ENCODE measurements at regions not wholly inside any gene's neighbourhood (a gene's known extent, or its start where the extent isn't known, plus 50 kb on each side); places are given as distances from the start of the nearest gene placed in this dataset.
"Not testable (repeated sequence)": the region's sequence is repeated elsewhere in the genome, so short reads cannot be mapped to it uniquely, and the experiment has no call there.

DNA sequence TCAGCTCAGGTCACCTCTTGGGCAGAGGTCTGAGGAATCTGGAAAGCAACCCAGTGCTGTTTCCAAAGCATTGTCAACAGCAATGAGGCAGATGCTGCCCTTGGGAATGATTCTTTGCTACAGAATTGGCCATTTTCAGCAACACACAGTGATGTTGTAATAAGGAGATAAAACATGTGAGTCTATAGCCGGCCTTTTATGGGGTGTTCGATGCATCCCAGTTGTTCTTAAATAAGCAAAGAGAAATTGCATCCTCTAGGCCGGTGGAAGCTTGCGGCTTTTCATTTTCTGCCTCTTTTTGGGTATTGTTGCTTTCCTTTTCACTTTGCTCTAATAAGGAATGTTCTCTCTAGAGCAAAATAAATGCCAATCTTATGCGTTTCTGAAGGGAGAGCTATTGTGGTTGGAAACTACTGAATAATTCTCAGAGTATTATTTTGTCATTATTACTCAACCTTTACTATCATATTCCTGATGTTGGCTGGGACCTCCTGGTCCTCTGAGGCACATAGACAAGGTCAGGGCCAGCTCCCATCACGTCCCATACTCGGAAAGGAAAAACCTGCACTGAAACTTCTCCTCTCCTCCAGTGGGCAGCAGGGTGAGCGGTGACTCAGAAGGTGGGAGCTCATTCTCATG is 214.2 kb downstream of the CDH26 start:
- DNase-seq = no peak

GRCh38 chr20:60177080-60177479 is 218.9 kb downstream of the CDH26 start:
- no peak for DNase-seq

GRCh38 chr20:60180986-60181385 is 222.8 kb downstream of the CDH26 start:
- no peak for DNase-seq

DNA sequence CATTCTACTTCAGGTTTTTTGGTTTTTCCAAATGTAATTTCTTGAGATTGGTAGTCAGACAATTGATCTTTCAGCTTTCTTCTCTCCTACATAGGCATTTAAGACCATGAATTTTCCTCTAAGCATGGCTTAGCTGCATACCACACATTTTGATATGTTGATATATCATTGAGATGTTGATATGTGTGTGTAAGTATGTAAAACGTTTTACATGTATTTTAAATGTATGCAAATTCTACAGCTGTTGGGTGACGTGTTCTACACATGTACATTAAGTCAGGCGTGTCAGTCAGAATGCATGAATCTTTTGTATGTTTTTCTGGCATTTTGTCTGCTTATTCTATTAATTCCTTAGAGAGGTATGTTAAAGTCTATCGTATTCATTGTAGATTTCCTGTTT is 228.2 kb downstream of the CDH26 start:
- DNase-seq = no peak

- no peak for DNase-seq
These were observed 229.5 kb downstream of the CDH26 start for GRCh38 chr20:60187683-60188082.

DNA sequence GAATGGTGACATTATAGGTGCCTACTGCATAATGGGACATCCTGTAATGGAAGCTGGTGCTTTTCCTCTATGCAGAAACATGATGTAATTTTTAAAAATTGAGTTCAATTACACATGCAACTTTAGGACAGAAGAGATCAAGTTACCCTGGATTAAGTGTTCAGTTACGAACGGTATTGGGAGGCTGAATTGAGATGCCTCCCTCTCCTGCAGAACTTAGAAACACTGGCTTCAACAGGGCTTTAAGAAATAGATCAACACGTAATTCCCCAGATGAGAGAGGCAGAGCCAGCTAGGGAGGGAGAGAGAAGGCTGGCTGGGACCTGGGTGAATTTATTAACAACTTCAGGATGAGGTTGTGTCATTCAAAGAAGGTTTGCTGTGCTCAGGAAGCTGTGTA is 232.8 kb downstream of the CDH26 start:
- DNase-seq = no peak

- DNase-seq = no peak
These were observed 234.1 kb downstream of the CDH26 start for GRCh38 chr20:60192326-60192725.

DNA sequence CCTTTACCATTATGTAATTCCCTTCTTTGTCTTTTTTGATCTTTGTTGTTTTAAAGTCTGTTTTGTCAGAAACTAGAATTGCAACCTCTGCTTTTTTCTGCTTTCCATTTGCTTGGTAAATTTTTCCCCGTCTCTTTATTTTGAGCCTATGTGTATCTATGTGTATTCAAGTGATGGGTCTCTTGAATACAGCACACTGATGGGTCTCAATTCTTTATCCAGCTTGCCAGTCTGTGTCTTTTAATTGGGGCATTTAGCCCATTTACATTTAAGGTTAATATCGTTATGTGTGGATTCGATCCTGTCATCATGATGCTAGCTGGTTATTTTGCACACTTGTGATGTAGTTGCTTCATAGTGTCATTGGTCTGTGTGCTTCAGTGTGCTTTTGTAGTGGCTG is 240.9 kb downstream of the CDH26 start:
- not testable (repeated sequence) for DNase-seq

GRCh38 chr20:60199866-60200265 is 241.6 kb downstream of the CDH26 start:
- no peak for DNase-seq

- no peak for DNase-seq
These were observed 242.2 kb downstream of the CDH26 start for GRCh38 chr20:60200305-60200918.

DNA sequence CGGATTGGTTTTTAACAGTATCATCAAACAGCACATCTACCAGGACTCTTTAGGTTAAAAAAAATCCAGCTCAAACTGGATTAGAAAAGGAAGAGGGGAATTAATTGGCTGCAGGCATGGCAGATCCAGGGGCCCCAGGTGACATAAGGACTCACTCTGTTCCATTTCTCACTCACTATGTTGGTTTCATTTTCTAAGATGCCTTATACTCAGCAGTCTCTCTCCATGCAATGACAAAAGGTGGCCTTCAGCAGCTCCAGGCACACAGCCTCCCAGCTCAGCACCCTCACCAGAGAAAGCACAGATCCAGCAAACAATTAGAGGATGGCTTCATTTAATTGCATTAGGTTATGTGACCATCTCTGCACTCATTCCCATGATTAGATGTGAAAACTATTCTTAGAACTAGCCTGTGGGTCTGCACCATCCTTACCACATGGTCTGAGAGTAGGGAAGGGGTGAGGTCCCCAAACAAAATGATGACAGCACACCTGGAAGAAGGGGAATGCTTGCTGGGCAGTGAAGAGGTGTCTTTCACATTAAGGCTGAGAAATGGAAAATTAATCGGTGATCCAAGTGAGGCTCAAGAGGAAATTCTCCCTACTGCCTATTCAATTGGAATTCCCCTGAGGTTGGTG is 243.1 kb downstream of the CDH26 start:
- DNase-seq = no peak

GRCh38 chr20:60202046-60202445 is 243.8 kb downstream of the CDH26 start:
- DNase-seq = no peak

- DNase-seq = no peak
These were observed 245.2 kb downstream of the CDH26 start for GRCh38 chr20:60203451-60203850.

- no peak for DNase-seq
These were observed 246.4 kb downstream of the CDH26 start for GRCh38 chr20:60204601-60205000.

DNA sequence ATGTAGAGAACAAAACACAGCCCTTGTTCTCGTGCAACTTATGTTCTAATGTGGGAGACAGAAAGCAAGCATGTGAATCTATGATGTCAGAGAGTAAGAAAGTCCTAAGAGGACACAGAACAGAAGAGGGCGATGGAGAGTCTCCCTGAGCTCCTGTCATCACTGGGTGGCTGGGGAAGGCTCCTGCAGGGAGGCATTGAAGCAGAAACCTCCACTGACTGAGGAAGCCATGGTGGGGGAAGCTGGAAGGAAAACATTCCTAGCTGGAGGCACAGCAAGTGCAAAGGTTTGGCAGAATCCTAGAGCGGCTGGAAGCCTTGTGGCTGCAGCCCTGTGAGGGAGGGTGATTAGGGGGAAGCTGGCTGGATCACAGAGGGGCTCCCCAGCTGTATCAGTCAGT is 248.0 kb downstream of the CDH26 start:
- DNase-seq = no peak

DNA sequence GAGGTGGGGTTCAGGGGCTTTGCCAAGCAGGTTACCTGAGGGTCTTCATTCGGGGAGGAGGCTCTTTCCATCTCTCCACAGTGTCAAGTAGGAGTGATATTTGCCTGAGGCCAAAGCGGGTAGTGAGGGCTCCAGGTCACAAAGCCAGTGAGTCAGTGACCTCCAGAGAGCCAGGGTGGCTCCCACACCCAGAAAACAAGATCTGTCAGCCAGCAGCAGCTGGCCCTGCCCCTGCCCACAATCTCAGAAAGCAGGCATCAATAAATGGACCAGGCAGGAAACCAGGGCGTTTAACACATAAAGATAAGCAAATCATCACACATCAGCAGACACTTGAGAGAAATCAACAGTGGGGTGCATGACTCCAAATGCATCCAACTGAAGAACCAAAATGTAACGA is 250.8 kb downstream of the CDH26 start:
- no peak for DNase-seq

DNA sequence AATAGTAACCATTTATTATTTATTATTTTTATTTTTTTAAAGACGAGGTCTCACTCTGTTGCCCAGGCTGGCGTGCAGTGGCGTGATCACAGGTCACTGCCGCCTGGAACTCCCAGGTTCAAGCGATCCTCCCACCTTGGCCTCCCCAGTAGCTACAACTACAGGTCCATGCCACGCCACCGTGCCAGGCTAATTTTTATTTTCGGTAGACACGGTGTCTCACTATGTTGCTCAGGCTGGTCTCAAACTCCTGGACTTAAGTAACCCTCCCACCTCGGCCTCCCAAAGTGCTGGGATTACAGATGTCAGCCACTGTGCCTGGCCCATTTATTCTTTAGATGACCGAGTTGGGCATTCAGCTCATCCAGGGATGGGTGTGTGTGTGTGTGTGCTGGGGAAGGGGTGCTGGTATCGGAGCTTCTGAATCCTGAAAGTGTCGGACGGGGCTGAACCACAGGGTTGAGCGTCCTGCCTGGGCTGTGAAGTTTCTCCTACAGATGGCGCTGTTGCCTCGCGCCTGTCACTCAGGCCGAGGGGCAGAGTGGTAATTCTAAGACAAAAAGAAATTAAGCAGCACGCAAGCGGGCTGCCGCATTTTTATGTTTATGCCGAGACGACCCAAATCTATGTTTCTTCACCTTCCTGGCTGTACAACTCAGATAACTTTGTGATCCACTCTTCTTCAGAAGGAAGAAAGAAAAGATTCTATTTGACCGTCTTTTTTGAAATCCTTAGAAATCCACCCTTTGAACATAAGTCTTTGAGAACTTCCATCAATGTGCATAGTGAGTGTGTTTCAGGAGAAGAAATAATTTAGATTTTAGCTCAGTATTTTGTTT is 252.8 kb downstream of the CDH26 start:
- peak; percentile 4 for DNase-seq

DNA sequence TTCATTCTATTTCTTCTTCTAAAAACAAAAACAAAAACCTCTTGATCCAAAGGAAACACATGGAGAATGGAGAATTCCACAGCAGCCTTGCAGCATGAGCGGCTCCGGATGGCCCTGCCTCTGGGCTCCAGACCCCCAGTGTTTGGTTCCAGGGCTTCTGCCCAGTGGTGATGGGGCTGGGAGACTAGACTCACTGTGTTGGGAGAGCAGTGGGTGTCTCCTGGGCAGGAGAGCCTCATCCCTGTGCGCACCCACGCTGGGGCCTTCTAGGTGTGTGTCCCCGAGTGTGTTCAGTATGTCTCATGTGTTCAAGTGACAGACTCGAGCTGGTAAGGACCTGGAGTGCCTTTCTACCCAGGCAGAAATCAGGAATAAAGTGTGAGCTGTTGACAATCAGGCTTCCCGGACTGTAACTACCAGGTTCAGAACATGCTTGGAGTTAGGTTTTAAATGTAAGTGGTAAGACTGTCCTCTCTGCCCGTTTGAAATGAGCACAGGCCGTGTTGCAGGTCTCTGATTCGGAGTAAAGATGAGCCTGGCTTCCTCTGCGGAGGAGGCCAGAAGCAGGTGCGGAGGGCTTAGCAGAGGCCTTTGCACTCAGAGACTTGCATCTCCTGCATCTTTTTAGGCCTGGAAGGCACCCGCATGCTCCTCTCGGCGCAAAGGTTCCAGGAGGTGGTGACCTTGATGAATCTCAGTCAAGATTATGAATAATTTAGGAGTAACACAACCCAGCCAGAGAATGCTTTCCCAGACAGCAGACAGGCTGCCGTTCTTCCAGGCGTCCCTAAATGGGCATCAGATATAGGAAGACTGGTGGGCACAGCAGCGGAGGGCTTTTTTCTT is 253.6 kb downstream of the CDH26 start:
- DNase-seq = no peak

DNA sequence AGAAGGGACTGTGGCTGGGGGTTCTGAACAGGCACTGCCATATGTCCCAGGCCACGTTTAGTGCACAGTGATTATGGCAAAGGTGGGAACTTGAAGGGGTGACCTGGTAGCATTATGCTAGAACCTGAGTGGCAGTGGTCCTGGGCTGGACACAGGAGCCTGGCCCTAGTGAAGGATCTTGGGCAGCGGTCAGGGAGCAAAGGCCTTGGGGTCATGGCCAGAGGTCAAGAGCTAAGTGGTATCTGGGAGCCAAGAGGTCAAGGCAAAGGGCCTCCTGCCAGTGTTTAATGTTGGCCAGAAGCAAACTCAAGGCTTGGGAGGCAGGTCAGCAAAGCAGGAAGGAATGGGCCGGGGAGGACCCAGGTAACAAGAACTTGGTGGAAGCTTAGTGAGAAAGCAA is 254.5 kb downstream of the CDH26 start:
- no peak for DNase-seq

DNA sequence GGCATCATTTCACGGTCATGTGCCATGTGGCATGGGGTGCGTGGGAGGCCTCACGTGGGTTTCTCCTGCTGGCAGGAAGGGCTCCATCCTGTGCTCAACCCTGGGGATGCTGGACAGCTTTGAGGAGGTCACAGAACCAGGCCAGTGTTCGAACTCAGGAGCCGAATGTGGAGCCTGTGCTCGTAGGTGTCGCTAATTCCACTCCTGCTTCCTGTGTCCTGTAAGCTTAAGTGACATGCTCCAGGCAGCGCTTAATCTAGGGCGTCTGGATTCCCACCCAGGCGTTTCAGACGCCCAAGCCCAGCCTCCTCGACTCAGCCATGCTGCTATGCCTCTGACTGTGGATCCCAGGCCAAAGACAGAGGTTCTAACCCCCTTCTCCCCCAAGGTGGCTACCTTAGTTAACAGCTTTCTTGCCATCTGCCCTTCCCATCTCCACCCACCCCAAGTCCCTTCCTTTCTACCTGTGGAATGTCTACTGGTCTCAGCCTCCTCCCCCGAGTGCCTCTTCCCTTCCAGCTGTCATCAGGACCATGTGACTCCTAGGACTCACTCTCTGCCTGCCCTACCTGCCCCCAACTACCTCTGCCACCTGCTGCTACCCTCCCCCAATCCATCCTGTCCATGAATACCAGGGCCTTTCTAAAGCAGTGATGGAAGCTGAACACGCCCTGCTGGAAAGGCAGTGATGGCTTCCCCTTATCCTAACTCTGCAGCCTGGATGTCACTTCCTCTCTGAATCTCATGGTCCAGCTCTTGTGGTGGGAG is 255.1 kb downstream of the CDH26 start:
- no peak for DNase-seq

GRCh38 chr20:60214901-60215815 is 256.9 kb downstream of the CDH26 start:
- peak; percentile 90 for DNase-seq

Data from DMS 273 treated with DMSO at 0.1 percent for 48 hours (cell line).